ENCODE measurements at regions not wholly inside any gene's neighbourhood (a gene's known extent, or its start where the extent isn't known, plus 50 kb on each side); places are given as distances from the start of the nearest gene placed in this dataset.

GRCh38 chr1:157315544-157315943 is 177.3 kb upstream of the ETV3 start:
- no peaks in the 10 kb centered on the region for H3K36me3 Mint-ChIP-seq (ENCODE audit: low read depth)
- no peak overlapping the region for H3K9ac ChIP-seq (ENCODE audit: extremely low read depth, low read length, poor library complexity, severe bottlenecking)
- H3K27ac Mint-ChIP-seq: no peak overlapping the region
- WGBS, 2 experiments (ENCODE audit: insufficient coverage in 1 of 2, insufficient read length in 1 of 2): 90% methylated on average over 2 of the region's 2 CpGs; no CpG with 5 or more reads in 1 of the 2 experiments
- no peak for TF ChIP-seq CTCF (conservative IDR thresholded peaks at IDR 0.05)
- H3K4me3 ChIP-seq (ENCODE audit: low read length): no peak overlapping the region
- no peak overlapping the region for H3K27ac ChIP-seq (ENCODE audit: low read depth, low read length)
- peaks cover 42% of the 10 kb centered on the region for H3K9me3 Mint-ChIP-seq
- DNase-seq: no peak
- peaks cover 15% of the 10 kb centered on the region for H3K9me3 ChIP-seq (ENCODE audit: control insufficient read depth, low read length)
- H3K27me3 ChIP-seq (ENCODE audit: control insufficient read depth, insufficient read depth, low read length, poor library complexity, severe bottlenecking): no peaks in the 10 kb centered on the region
- H3K27me3 Mint-ChIP-seq (ENCODE audit: insufficient read depth): peaks cover 18% of the 10 kb centered on the region
- no peaks in the 10 kb centered on the region for H3K36me3 ChIP-seq (ENCODE audit: control insufficient read depth, insufficient read depth, low read length)
- H3K4me1 Mint-ChIP-seq: peaks cover 14% of the 10 kb centered on the region
- no peak overlapping the region for H3K4me3 Mint-ChIP-seq
- H3K4me1 ChIP-seq (ENCODE audit: control insufficient read depth, insufficient read depth, low read length): peaks cover 1% of the 10 kb centered on the region

GRCh38 chr1:157314408-157314807 is 176.2 kb upstream of the ETV3 start:
- H3K36me3 ChIP-seq (ENCODE audit: control insufficient read depth, insufficient read depth, low read length): no peaks in the 10 kb centered on the region
- H3K4me1 ChIP-seq (ENCODE audit: control insufficient read depth, insufficient read depth, low read length): peaks cover 4% of the 10 kb centered on the region
- no peak for DNase-seq
- peaks cover 30% of the 10 kb centered on the region for H3K9me3 Mint-ChIP-seq
- WGBS, 2 experiments (ENCODE audit: insufficient coverage in 1 of 2, insufficient read length in 1 of 2): 66% methylated on average over 2 of the region's 2 CpGs; no CpG with 5 or more reads in 1 of the 2 experiments
- H3K4me3 ChIP-seq (ENCODE audit: low read length): no peak overlapping the region
- no peak overlapping the region for H3K9ac ChIP-seq (ENCODE audit: extremely low read depth, low read length, poor library complexity, severe bottlenecking)
- peaks cover 18% of the 10 kb centered on the region for H3K4me1 Mint-ChIP-seq
- no peaks in the 10 kb centered on the region for H3K27me3 ChIP-seq (ENCODE audit: control insufficient read depth, insufficient read depth, low read length, poor library complexity, severe bottlenecking)
- no peak overlapping the region for H3K27ac Mint-ChIP-seq
- H3K9me3 ChIP-seq (ENCODE audit: control insufficient read depth, low read length): peaks cover 9% of the 10 kb centered on the region
- no peaks in the 10 kb centered on the region for H3K36me3 Mint-ChIP-seq (ENCODE audit: low read depth)
- no peak overlapping the region for H3K27ac ChIP-seq (ENCODE audit: low read depth, low read length)
- TF ChIP-seq CTCF (conservative IDR thresholded peaks at IDR 0.05): no peak
- no peak overlapping the region for H3K4me3 Mint-ChIP-seq
- peaks cover 21% of the 10 kb centered on the region for H3K27me3 Mint-ChIP-seq (ENCODE audit: insufficient read depth)

- 80 to 92% methylated on average over 2 to 3 of the region's 3 CpGs for WGBS, 2 experiments (ENCODE audit: insufficient coverage in 1 of 2, insufficient read length in 1 of 2)
- no peak for TF ChIP-seq CTCF (conservative IDR thresholded peaks at IDR 0.05)
- no peaks in the 10 kb centered on the region for H3K36me3 ChIP-seq (ENCODE audit: control insufficient read depth, insufficient read depth, low read length)
- peaks cover 27% of the 10 kb centered on the region for H3K27me3 Mint-ChIP-seq (ENCODE audit: insufficient read depth)
- no peaks in the 10 kb centered on the region for H3K9me3 ChIP-seq (ENCODE audit: control insufficient read depth, low read length)
- no peak overlapping the region for H3K27ac ChIP-seq (ENCODE audit: low read depth, low read length)
- H3K4me1 Mint-ChIP-seq: peaks cover 18% of the 10 kb centered on the region
- H3K27ac Mint-ChIP-seq: no peak overlapping the region
- no peaks in the 10 kb centered on the region for H3K27me3 ChIP-seq (ENCODE audit: control insufficient read depth, insufficient read depth, low read length, poor library complexity, severe bottlenecking)
- H3K36me3 Mint-ChIP-seq (ENCODE audit: low read depth): no peaks in the 10 kb centered on the region
- H3K9ac ChIP-seq (ENCODE audit: extremely low read depth, low read length, poor library complexity, severe bottlenecking): no peak overlapping the region
- DNase-seq: no peak
- no peak overlapping the region for H3K4me3 ChIP-seq (ENCODE audit: low read length)
- peaks cover 20% of the 10 kb centered on the region for H3K9me3 Mint-ChIP-seq
- H3K4me3 Mint-ChIP-seq: no peak overlapping the region
- peaks cover 4% of the 10 kb centered on the region for H3K4me1 ChIP-seq (ENCODE audit: control insufficient read depth, insufficient read depth, low read length)
These were observed 175.1 kb upstream of the ETV3 start for GRCh38 chr1:157313240-157313807.

All from endodermal cell (in vitro differentiated cells).